Prostate gland (tissue), 2 donors: ENCODE measurements at regions not wholly inside any gene's neighbourhood (a gene's known extent, or its start where the extent isn't known, plus 50 kb on each side); places are given as distances from the start of the nearest gene placed in this dataset.

Experiments
- CTCF ChIP-seq, 4 experiments: fragments of 200-600 bp in 2 of 4; fragments of 450-650 bp in 2 of 4; sonication (generic) in 2 of 4; IDR thresholded peaks; 1 replicate in 3 of 4; 2 replicates in 1 of 4; pipeline ENCODE4 v1.5.1; 2016 to 2019; ENCODE audit warnings: antibody characterized with exemption in 4 of 4, mild to moderate bottlenecking in 2 of 4, moderate library complexity in 2 of 4
- POLR2A ChIP-seq: fragments of 450-650 bp; IDR thresholded peaks from one replicate; pipeline ENCODE4 v1.6.1; 2016; ENCODE audit warnings: antibody characterized with exemption, mild to moderate bottlenecking
- POLR2AphosphoS5 ChIP-seq: sonication (generic); formaldehyde crosslinking; IDR thresholded peaks from one replicate; pipeline ENCODE4 v1.6.1; 2017; ENCODE audit warnings: antibody characterized with exemption

GRCh38 chr6:23106951-23107350 lies 537.6 kb downstream of the HDGFL1 start:
- TF ChIP-seq CTCF (IDR thresholded peaks at IDR 0.05) (no peak), POLR2A (no peak), POLR2AphosphoS5 (no peak)
